SK-N-SH (cell line): ENCODE measurements at regions not wholly inside any gene's neighbourhood (a gene's known extent, or its start where the extent isn't known, plus 50 kb on each side); places are given as distances from the start of the nearest gene placed in this dataset.

ENCODE experiments used
- CTCF ChIP-seq: fragments of 200-600 bp; sonication (generic); IDR thresholded peaks from 2 replicates; pipeline ENCODE4 v1.6.1; 2017; ENCODE audit warnings: antibody characterized with exemption, mild to moderate bottlenecking, moderate library complexity
- JUND ChIP-seq: IDR thresholded peaks from 2 replicates; pipeline ENCODE4 v1.4.0; 2012
- POLR2AphosphoS5 ChIP-seq: IDR thresholded peaks from 2 replicates; pipeline ENCODE4 v1.6.1; 2012; ENCODE audit warnings: low read depth, low read length
- RAD21 ChIP-seq: IDR thresholded peaks from 2 replicates; pipeline ENCODE4 v1.6.1; 2012; ENCODE audit warnings: mild to moderate bottlenecking, low read length
- TCF12 ChIP-seq: IDR thresholded peaks from 2 replicates; pipeline ENCODE4 v1.4.0; 2012

DNA sequence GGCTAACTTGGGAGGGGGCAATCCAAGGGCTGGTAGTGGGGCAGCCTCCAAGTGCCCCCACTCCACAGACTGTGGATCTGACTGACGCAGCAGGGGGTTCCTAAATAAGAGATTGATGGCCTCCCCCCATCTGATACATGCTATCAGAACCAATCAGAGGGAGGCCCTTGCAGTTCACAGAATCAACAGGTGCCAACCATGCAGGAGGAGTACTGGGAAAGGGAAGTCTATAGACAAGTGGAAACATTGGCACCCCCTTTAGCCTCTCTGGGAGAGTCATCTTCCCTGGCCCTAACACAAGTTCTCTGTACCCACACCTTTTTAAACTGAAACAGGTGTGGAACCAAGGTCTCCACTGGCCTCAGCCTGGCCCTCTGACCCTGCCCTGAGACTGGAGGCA, 145.8 kb downstream of the OR2B2 start:
- TF ChIP-seq POLR2AphosphoS5 (no peak), CTCF (no peak), JUND (no peak), RAD21 (no peak), TCF12 (no peak)
